ENCODE measurements at regions not wholly inside any gene's neighbourhood (a gene's known extent, or its start where the extent isn't known, plus 50 kb on each side); places are given as distances from the start of the nearest gene placed in this dataset.

DNA sequence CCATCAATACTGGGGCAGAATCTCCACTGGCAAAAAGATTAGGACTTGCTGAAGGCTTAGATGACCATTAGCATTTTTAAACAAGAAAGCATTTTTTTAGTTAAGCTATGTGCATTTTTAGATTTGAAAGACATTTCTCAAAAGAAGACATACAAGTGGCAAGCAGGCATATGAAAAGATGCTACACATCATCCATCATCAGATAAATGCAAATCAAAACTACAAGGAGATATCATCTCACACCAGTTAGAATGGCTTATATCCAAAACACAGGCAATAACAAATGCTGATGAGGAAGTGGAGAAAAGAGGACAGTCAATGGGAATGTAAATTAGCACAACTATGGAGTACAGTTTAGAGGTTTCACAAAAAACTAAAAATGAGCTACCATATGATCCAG lies 195.6 kb upstream of the TNC start:
- H3K27me3 ChIP-seq (replicated peaks; ENCODE audit: control insufficient read depth, insufficient read depth, low read length) = no peaks in the 10 kb centered on the region
- TF ChIP-seq, protein P1, sequence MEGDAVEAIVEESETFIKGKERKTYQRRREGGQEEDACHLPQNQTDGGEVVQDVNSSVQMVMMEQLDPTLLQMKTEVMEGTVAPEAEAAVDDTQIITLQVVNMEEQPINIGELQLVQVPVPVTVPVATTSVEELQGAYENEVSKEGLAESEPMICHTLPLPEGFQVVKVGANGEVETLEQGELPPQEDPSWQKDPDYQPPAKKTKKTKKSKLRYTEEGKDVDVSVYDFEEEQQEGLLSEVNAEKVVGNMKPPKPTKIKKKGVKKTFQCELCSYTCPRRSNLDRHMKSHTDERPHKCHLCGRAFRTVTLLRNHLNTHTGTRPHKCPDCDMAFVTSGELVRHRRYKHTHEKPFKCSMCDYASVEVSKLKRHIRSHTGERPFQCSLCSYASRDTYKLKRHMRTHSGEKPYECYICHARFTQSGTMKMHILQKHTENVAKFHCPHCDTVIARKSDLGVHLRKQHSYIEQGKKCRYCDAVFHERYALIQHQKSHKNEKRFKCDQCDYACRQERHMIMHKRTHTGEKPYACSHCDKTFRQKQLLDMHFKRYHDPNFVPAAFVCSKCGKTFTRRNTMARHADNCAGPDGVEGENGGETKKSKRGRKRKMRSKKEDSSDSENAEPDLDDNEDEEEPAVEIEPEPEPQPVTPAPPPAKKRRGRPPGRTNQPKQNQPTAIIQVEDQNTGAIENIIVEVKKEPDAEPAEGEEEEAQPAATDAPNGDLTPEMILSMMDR (IDR thresholded peaks at IDR 0.05; ENCODE audit: insufficient read depth, low read length, poor library complexity, severe bottlenecking) = no peak
- no peak for DNase-seq (ENCODE audit: extremely low read depth, insufficient read length)
- no peaks in the 10 kb centered on the region for H3K36me3 ChIP-seq (ENCODE audit: control insufficient read depth, insufficient read depth, low read length)
- no peak overlapping the region for H3K4me3 ChIP-seq (replicated peaks; ENCODE audit: low read depth, low read length)

DNA sequence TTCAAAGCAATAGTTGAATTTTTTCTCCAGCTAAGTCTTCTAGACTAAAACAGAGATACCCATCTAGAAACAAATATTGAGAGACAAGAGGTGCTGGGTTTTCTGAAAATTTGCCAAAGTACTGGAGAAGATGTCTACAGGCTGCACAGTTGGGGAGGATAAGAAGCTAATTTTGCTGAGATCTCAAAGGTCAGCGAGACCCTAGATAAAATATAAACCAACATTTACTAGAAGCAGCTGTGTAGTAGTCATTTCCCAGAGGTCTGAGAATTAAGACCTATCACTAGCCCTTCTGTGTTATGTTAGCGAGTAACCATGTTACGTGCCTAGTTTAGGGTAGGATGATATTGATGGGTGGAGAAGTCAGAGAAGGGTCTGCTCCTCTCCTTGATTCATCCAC lies 208.5 kb upstream of the TNC start:
- TF ChIP-seq, protein P1 (IDR thresholded peaks at IDR 0.05; ENCODE audit: insufficient read depth, low read length, poor library complexity, severe bottlenecking) = no peak
- DNase-seq (ENCODE audit: extremely low read depth, insufficient read length) = no peak
- H3K27me3 ChIP-seq (replicated peaks; ENCODE audit: control insufficient read depth, insufficient read depth, low read length) = no peaks in the 10 kb centered on the region; the same call in none of the 2 replicates
- H3K4me3 ChIP-seq (replicated peaks; ENCODE audit: low read depth, low read length) = no peak overlapping the region
- H3K36me3 ChIP-seq (ENCODE audit: control insufficient read depth, insufficient read depth, low read length) = no peaks in the 10 kb centered on the region

DNA sequence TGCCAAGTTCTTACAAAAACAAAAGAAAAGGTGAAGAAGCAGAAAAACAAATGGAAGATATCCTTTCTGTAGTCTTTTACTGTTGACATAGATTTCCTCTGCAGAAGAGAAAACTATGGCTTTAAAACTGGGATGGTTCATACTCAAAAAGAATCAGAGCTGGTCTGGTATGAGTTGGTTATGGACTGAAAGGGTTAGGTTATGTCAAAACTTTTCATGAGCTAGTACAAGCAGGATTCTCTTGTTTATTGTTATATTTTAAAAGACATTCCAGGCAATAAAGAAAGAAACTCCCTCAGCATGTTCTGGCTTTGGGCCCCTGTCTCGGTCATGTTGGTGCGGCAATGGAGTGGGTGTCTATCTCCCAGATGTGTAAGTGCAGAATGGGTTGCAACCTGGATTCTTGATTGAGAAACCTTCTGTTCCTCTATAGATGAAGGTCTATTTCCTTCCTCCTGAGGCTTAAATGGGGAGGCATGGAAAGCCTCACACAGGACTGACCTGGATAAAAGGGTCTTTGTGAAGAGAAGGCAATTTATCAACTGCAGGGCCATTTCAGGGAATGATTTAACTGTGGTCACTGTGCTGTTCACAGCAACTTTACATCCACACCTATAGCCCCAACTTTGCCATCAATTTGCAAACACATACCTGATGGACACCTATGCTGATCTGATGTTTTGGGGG lies 209.6 kb upstream of the TNC start:
- TF ChIP-seq, protein P1 (IDR thresholded peaks at IDR 0.05; ENCODE audit: insufficient read depth, low read length, poor library complexity, severe bottlenecking) = no peak
- DNase-seq (ENCODE audit: extremely low read depth, insufficient read length) = no peak

DNA sequence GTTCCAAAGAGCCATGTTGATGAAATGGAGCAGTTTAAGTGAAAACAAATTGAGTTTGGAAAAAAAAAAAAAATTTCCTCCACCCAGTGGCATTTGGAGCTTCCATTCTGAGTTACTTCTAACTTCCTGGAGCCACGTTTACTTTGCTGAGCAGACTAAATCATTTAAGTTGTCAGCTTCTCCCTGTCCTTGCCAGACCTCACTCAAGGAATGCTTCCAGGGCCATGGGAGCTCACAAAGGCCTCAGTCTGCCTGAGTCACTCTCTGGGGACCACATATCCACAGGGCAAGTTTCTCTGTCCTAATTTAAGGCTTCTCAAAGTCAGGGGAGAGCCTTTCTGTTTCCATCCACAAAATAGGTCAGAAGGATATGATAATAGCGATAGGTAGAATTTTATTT lies 210.3 kb upstream of the TNC start:
- no peak for DNase-seq (ENCODE audit: extremely low read depth, insufficient read length)
- Histone ChIP-seq H3K4me3 (replicated peaks; ENCODE audit: low read depth, low read length) (no peak overlapping the region), H3K27me3 (replicated peaks; ENCODE audit: control insufficient read depth, insufficient read depth, low read length) (no peaks in the 10 kb centered on the region; the same call in 1 of the 2 replicates), H3K36me3 (ENCODE audit: control insufficient read depth, insufficient read depth, low read length) (no peaks in the 10 kb centered on the region)
- TF ChIP-seq, protein P1 (IDR thresholded peaks at IDR 0.05; ENCODE audit: insufficient read depth, low read length, poor library complexity, severe bottlenecking) = no peak

More for the DNA sequence above, 209.6 kb upstream of the TNC start:
- Histone ChIP-seq H3K4me3 (replicated peaks; ENCODE audit: low read depth, low read length) (no peak overlapping the region), H3K27me3 (replicated peaks; ENCODE audit: control insufficient read depth, insufficient read depth, low read length) (no peaks in the 10 kb centered on the region; the same call in none of the 2 replicates), H3K36me3 (ENCODE audit: control insufficient read depth, insufficient read depth, low read length) (no peaks in the 10 kb centered on the region)

DNA sequence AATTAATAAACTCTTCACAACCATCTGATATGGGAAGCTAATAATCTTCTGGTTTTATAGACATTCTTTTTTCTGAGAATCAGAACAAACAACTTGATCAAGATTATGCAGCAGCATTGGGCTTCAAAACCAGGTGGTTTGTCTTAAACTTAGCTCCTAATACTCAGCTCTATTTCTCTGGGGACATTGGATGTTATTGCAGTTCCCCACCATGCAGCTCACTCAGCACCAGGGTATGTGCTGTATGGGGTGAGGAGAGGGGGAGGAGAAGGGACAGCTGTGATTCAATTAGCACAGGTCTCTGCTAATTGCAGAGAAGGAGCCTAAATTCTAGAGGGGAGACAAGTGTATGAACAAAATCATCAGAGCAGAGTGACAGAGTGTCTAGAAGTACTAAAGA lies 210.7 kb upstream of the TNC start:
- DNase-seq (ENCODE audit: extremely low read depth, insufficient read length) = no peak
- no peaks in the 10 kb centered on the region for H3K36me3 ChIP-seq (ENCODE audit: control insufficient read depth, insufficient read depth, low read length)
- TF ChIP-seq, protein P1 (IDR thresholded peaks at IDR 0.05; ENCODE audit: insufficient read depth, low read length, poor library complexity, severe bottlenecking) = no peak
- no peaks in the 10 kb centered on the region; the same call in 1 of the 2 replicates for H3K27me3 ChIP-seq (replicated peaks; ENCODE audit: control insufficient read depth, insufficient read depth, low read length)
- no peak overlapping the region for H3K4me3 ChIP-seq (replicated peaks; ENCODE audit: low read depth, low read length)

Measured in GM06990 (cell line).